K562 (cell line): ENCODE measurements at regions not wholly inside any gene's neighbourhood (a gene's known extent, or its start where the extent isn't known, plus 50 kb on each side); places are given as distances from the start of the nearest gene placed in this dataset.

Experiments used
- ATAC-seq: fragments of 200-7000 bp; cut with Tn5 transposase; 3 replicates; pipeline ENCODE4 v1.9.1; 2020; ENCODE audit warnings: moderate library complexity
- BruUV-seq: library from RNA; stranded (reverse); fragments of 400-500 nt; replicated peaks from 2 replicates; lab custom pipeline; 2021; lab: Mats Ljungman, UMichigan
- CTCF ChIA-PET: fragments of 300-600 bp; formaldehyde crosslinking; extraction: SDS; loops from one replicate; lab custom pipeline; 2021; ENCODE audit warnings: low intra/inter-chr PET ratio; lab: Yijun Ruan, JAX
- POLR2A ChIA-PET: fragments of 300-600, 350-650 bp; sonication (Branson Sonifier 250); formaldehyde crosslinking; extraction: SDS; loops from one replicate; lab custom pipeline; 2021; ENCODE audit warnings: antibody characterized with exemption, inconsistent platforms; lab: Yijun Ruan, JAX
- DNase-seq, 4 experiments: peaks; one replicate each; pipeline versions ENCODE4 v3.0.0 to v3.0.0-alpha.2; 2011 to 2018; ENCODE audit warnings: low spot score in 3 of 4, mixed read lengths in 3 of 4; ENCODE audit errors: extremely low read depth in 1 of 4
- FAIRE-seq: peaks from 2 replicates; lab custom pipeline; 2011; peaks lifted over from hg19 to GRCh38; lab: Jason Lieb, UNC
- H2AFZ ChIP-seq: 2 replicates; pipeline ENCODE4 v1.6.0; 2011; ENCODE audit warnings: low read depth, low read length, control low read depth, inconsistent platforms
- H3K27ac ChIP-seq: fragments of 200-600 bp; 3 replicates; pipeline ENCODE4 v1.8.0; 2011; ENCODE audit warnings: low read depth, mild to moderate bottlenecking, control low read depth, inconsistent platforms, low read length, moderate library complexity, mixed read lengths; ENCODE audit errors: extremely low read depth
- H3K27me3 ChIP-seq, 2 experiments: fragments of 300-600 bp in 1 of 2; 2 replicates in 1 of 2; 3 replicates in 1 of 2; pipeline versions ENCODE4 v1.6.0 to v1.8.0; 2011; ENCODE audit warnings: inconsistent platforms in 2 of 2, low read length in 2 of 2, mild to moderate bottlenecking in 1 of 2, mixed read lengths in 1 of 2, moderate library complexity in 1 of 2; ENCODE audit not compliant: control insufficient read depth in 2 of 2, insufficient read depth in 2 of 2
- H3K36me3 ChIP-seq: fragments of 300-600 bp; 3 replicates; pipeline ENCODE4 v1.8.0; 2011; ENCODE audit warnings: mild to moderate bottlenecking, low read length, inconsistent platforms; ENCODE audit not compliant: control insufficient read depth, insufficient read depth
- H3K4me1 ChIP-seq, 2 experiments: fragments of 200-600 bp in 1 of 2; replicated peaks in 1 of 2; 2 replicates in 1 of 2; 3 replicates in 1 of 2; pipeline versions ENCODE4 v1.5.1 to v1.8.0; 2011; ENCODE audit warnings: inconsistent platforms in 2 of 2, low read length in 2 of 2, mild to moderate bottlenecking in 1 of 2, mixed read lengths in 1 of 2, moderate library complexity in 1 of 2; ENCODE audit not compliant: control insufficient read depth in 2 of 2, insufficient read depth in 2 of 2
- H3K4me2 ChIP-seq: 2 replicates; pipeline ENCODE4 v1.6.1; 2011; ENCODE audit warnings: low read length, control low read depth, inconsistent platforms, mixed read lengths; ENCODE audit not compliant: insufficient read depth
- H3K4me3 ChIP-seq: fragments of 200-600 bp; sonication (generic), shearing (Covaris generic); 2 replicates; pipeline ENCODE4 v1.5.1; 2016; ENCODE audit warnings: control low read depth, inconsistent platforms
- H3K79me2 ChIP-seq: fragments of 200-600 bp; 3 replicates; pipeline ENCODE4 v1.8.0; 2011; ENCODE audit warnings: low read length, inconsistent platforms; ENCODE audit not compliant: control insufficient read depth, insufficient read depth
- H3K9ac ChIP-seq, 2 experiments: 2 replicates each; pipeline versions ENCODE4 v1.6.0 to v1.6.1; 2011; ENCODE audit warnings: low read depth in 2 of 2, low read length in 2 of 2, control low read depth in 1 of 2, inconsistent platforms in 1 of 2, mild to moderate bottlenecking in 1 of 2, mixed read lengths in 1 of 2; ENCODE audit not compliant: insufficient read depth in 1 of 2
- H3K9me1 ChIP-seq: one replicate; pipeline ENCODE4 v1.6.0; 2011; ENCODE audit warnings: inconsistent platforms, mild to moderate bottlenecking, low read length, moderate library complexity; ENCODE audit not compliant: control insufficient read depth, insufficient read depth
- H3K9me3 ChIP-seq: replicated peaks from 2 replicates; pipeline ENCODE4 v1.5.1; 2011; ENCODE audit warnings: low read depth, low read length, inconsistent platforms; ENCODE audit not compliant: control insufficient read depth, insufficient read depth
- H4K20me1 ChIP-seq: replicated peaks from 2 replicates; pipeline ENCODE4 v1.6.1; 2011; ENCODE audit warnings: low read length, inconsistent platforms, mixed read lengths; ENCODE audit not compliant: control insufficient read depth, insufficient read depth
- HNRNPLL ChIP-seq: fragments of 200-400 bp; formaldehyde crosslinking; IDR thresholded peaks from 2 replicates; pipeline ENCODE4 v1.6.1; 2017; ENCODE audit warnings: low read length, low read depth, mild to moderate bottlenecking; ENCODE audit not compliant: poor library complexity, severe bottlenecking
- NBN ChIP-seq: fragments of 450-650 bp; IDR thresholded peaks from 2 replicates; pipeline ENCODE4 v1.6.1; 2016; ENCODE audit warnings: low read depth, mild to moderate bottlenecking
- NFE2 ChIP-seq: IDR thresholded peaks from 2 replicates; pipeline ENCODE4 v1.6.1; 2014; ENCODE audit warnings: antibody characterized with exemption, low read depth
- U2AF2 ChIP-seq: fragments of 200-400 bp; formaldehyde crosslinking; optimal IDR thresholded peaks from 2 replicates; pipeline ENCODE3; 2017; ENCODE audit warnings: low read depth, mild to moderate bottlenecking, low read length
- ZNF12 ChIP-seq: sonication (generic); formaldehyde crosslinking; IDR thresholded peaks from 2 replicates; pipeline ENCODE4 v1.4.0; 2020; ENCODE audit warnings: mild to moderate bottlenecking, missing genetic modification reagents
- ZNF212 ChIP-seq: fragments of 450-650 bp; formaldehyde crosslinking; IDR thresholded peaks from 2 replicates; pipeline ENCODE4 v1.4.0; 2020; ENCODE audit warnings: mild to moderate bottlenecking
- ZNF23 ChIP-seq: fragments of 250-450 bp; sonication (Bioruptor Pico); IDR thresholded peaks from 2 replicates; pipeline ENCODE4 v1.4.0; 2020; ENCODE audit warnings: mild to moderate bottlenecking
- ZNF583 ChIP-seq: fragments of 250-450 bp; sonication (Bioruptor Pico); IDR thresholded peaks from 2 replicates; pipeline ENCODE4 v1.4.0; 2020
- WGBS: fragments of 100-300 bp; shearing (Covaris generic); methylation state at CpG from one replicate; pipeline ENCODE4 v1.1.6; 2016; ENCODE audit warnings: low coverage, mixed read lengths; ENCODE audit not compliant: insufficient coverage; ENCODE audit errors: missing lambda C conversion rate; 5-methylcytosine and 5-hydroxymethylcytosine counted together
- in situ Hi-C: fragments of 300-500 bp; cut with MboI; formaldehyde crosslinking; loops from 4 replicates; pipeline ENCODE4 v1.15.0; 2018; ENCODE audit warnings: inconsistent platforms, mixed read lengths
- intact Hi-C: fragments of 100-400 bp; cut with micrococcal nuclease; formaldehyde crosslinking; loops from 2 replicates; pipeline ENCODE4 v1.14.2; 2022
- TF ChIP-seq, protein P1 (sequence below): fragments of 250-450 bp; sonication (Bioruptor Pico); IDR thresholded peaks from 2 replicates; pipeline ENCODE4 v1.4.0; 2020
- TF ChIP-seq, protein P2 (sequence below): sonication (generic); formaldehyde crosslinking; IDR thresholded peaks from 2 replicates; pipeline ENCODE4 v1.8.1; 2023; ENCODE audit warnings: mild to moderate bottlenecking, missing genetic modification reagents

DNA sequence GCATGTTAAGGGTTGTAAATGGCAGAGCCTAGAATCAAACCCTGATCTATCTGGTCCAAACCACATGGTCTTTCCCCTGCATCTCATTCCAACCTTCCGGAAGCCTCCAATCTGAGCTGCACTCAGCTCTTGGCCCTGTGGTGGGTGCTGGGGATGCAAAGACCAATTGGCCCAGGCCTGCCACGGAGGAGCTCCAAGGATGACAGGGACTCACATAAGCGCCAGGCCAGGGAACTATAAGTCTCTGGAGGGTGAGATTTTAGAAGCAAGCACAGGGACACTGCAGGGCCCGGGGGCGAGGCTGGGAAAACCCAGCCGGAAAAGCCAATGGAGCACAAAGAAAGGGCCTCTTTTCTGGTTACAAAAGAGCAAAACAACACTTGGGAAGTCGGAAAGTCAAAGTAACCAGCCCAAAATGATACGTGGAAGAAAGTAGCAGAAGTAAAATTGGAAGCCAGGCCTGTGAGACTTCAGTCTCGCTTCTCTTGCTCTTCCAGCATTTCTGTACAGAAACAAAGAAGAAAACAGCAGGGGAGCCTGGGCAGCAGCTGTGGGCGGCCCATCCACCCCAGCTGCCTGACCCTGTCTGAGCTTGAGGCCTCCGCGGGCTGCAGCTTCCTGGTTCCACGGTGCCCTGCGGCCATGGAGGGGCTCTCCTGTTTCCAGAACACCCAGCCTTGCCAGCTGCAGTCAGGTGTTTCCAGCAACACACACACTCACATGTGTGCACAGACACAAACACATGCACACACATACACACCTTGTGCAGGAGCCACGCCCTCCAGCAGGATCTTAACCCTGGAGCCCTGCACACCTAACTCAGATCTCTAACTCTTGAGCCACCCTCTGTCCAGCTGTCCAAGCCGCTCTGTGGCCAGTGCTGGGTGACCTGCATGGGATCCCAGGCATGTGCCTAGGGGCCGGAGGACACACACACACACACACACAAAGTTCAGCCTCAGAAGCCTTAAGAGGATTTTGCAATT lies 178.2 kb downstream of the BCL11B start:
- Histone ChIP-seq H3K9me1 (no peaks in the 10 kb centered on the region), H3K4me1 (no peaks in the 10 kb centered on the region), H3K36me3 (no peaks in the 10 kb centered on the region), H3K27me3 (no peaks in the 10 kb centered on the region), H4K20me1 (no peaks in the 10 kb centered on the region), H3K27ac (no peak overlapping the region), H3K9ac (no peak overlapping the region), H3K79me2 (no peaks in the 10 kb centered on the region), H3K9me3 (no peaks in the 10 kb centered on the region), H3K4me3 (no peak overlapping the region), H3K4me2 (no peak overlapping the region), H2AFZ (no peak overlapping the region)
- intact Hi-C loops (no loop called here), in situ Hi-C loops (no loop called here)
- TF ChIP-seq NFE2 (no peak), NBN (no peak), U2AF2 (no peak)
- ChIA-PET CTCF (no interaction called here), POLR2A (no interaction called here)
- no peak for ATAC-seq
- BruUV-seq = no TSS peak
- DNase-seq = no peak
- no peak for FAIRE-seq
- 2% methylated on average over 17 of the region's 17 CpGs for WGBS

DNA sequence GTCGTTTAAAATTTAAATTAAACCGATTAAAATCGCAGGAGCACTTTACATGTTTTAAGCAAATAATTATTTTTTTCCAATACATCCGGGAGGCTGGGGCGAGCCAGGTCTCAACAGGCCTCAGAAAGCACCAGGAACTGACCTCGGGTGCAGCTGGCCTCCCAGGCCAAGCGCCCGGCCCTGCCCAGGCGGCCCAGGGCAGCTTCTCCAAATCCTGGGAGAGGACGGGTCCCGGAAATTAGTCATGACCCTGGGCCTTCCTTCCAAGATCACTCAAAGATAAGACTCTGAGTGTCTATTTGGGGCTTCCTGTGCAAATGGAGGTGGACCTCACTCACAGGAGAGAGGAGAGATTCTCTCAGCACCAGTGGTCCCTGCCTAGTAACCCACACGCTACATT lies 177.1 kb downstream of the BCL11B start:
- in situ Hi-C loops (no loop called here), intact Hi-C loops (no loop called here)
- H3K4me1 ChIP-seq = no peaks in the 10 kb centered on the region
- H4K20me1 ChIP-seq = no peaks in the 10 kb centered on the region
- H3K9ac ChIP-seq = no peak overlapping the region
- H3K9me3 ChIP-seq = no peaks in the 10 kb centered on the region
- no peak overlapping the region for H2AFZ ChIP-seq
- H3K36me3 ChIP-seq = no peaks in the 10 kb centered on the region
- H3K27ac ChIP-seq = no peak overlapping the region
- no peaks in the 10 kb centered on the region for H3K79me2 ChIP-seq
- H3K4me2 ChIP-seq = no peak overlapping the region
- BruUV-seq = no TSS peak
- no peak for DNase-seq
- WGBS = 3% methylated on average over 8 of the region's 12 CpGs
- ChIA-PET CTCF (no interaction called here), POLR2A (interaction anchor here (0.5 kb wide), 1 partner anchor 20 kb away, joined by 3 read pairs; no protein-coding TSS in a partner anchor)
- H3K9me1 ChIP-seq = no peaks in the 10 kb centered on the region
- no peak for ATAC-seq
- no peaks in the 10 kb centered on the region for H3K27me3 ChIP-seq
- H3K4me3 ChIP-seq = no peak overlapping the region
- no peak for FAIRE-seq
- TF ChIP-seq, protein P1, sequence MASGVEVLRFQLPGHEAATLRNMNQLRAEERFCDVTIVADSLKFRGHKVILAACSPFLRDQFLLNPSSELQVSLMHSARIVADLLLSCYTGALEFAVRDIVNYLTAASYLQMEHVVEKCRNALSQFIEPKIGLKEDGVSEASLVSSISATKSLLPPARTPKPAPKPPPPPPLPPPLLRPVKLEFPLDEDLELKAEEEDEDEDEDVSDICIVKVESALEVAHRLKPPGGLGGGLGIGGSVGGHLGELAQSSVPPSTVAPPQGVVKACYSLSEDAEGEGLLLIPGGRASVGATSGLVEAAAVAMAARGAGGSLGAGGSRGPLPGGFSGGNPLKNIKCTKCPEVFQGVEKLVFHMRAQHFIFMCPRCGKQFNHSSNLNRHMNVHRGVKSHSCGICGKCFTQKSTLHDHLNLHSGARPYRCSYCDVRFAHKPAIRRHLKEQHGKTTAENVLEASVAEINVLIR (CRISPR knock-in tag) = no peak
- no peak for TF ChIP-seq ZNF583 (CRISPR knock-in tag)
- TF ChIP-seq HNRNPLL = no peak
- no peak for TF ChIP-seq ZNF23 (CRISPR knock-in tag)
- TF ChIP-seq ZNF12 (CRISPR knock-in tag) = no peak
- no peak for TF ChIP-seq ZNF212 (CRISPR knock-in tag)
- TF ChIP-seq, protein P2, sequence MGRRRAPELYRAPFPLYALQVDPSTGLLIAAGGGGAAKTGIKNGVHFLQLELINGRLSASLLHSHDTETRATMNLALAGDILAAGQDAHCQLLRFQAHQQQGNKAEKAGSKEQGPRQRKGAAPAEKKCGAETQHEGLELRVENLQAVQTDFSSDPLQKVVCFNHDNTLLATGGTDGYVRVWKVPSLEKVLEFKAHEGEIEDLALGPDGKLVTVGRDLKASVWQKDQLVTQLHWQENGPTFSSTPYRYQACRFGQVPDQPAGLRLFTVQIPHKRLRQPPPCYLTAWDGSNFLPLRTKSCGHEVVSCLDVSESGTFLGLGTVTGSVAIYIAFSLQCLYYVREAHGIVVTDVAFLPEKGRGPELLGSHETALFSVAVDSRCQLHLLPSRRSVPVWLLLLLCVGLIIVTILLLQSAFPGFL (CRISPR knock-in tag) = no peak
